ENCODE measurements at regions not wholly inside any gene's neighbourhood (a gene's known extent, or its start where the extent isn't known, plus 50 kb on each side); places are given as distances from the start of the nearest gene placed in this dataset.
"Not testable (repeated sequence)": the region's sequence is repeated elsewhere in the genome, so short reads cannot be mapped to it uniquely, and the experiment has no call there.

DNA sequence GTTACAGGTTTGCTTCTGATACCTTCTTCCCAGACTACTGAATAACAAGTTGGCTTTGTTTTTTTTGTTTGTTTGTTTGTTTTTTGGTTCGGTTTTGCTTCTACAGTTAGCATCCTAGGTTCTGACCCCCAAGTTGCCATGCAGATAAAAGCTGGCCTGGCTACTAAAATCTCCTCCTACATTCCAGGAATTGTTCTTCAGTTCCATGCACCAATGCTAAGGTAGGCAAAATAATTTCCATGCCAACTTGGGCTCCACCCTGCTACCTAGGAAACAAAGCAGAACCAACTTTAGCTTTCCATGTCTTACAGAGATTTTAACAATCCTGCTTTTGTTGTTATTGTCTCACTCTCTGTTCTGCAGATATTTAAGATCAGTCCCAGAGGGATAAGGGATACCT, 495.5 kb upstream of the SOX9 start:
- TF ChIP-seq POLR2AphosphoS5 (IDR thresholded peaks at IDR 0.05; ENCODE audit: low read depth, low read length) (no peak), SPI1 (IDR thresholded peaks at IDR 0.05; ENCODE audit: low read depth, low read length) (no peak), POLR2A (IDR thresholded peaks at IDR 0.05; ENCODE audit: low read depth, low read length) (no peak), TAF1 (IDR thresholded peaks at IDR 0.05; ENCODE audit: low read depth, low read length) (no peak), POU2F2 (IDR thresholded peaks at IDR 0.05; ENCODE audit: low read depth, low read length) (no peak), PAX5 (IDR thresholded peaks at IDR 0.05; ENCODE audit: insufficient read depth, low read length, severe bottlenecking) (no peak)
- DNase-seq (ENCODE audit: insufficient read length, low spot score) = no peak
- no peak for FAIRE-seq

DNA sequence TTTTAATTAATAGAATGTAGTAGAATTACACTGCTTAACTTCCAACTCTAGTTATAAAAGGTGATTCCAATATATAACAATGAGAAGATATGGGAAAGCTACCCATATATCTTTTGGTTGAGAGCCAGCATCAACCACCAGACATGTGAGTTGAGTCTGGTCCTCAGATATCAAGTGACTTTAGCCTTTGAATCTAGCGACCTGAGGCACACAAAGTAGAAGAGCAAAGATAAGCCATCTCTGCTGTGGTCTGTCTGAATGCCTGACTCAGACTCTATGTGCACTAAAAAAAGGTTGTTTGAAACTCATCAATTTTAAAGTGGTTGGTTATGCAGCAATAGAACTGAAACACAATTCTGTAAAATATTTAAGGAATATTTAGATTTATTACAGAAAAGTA, 492.5 kb upstream of the SOX9 start:
- FAIRE-seq (no peak), DNase-seq (ENCODE audit: insufficient read length, low spot score) (no peak)
- TF ChIP-seq POLR2A (IDR thresholded peaks at IDR 0.05; ENCODE audit: low read depth, low read length) = no peak

DNA sequence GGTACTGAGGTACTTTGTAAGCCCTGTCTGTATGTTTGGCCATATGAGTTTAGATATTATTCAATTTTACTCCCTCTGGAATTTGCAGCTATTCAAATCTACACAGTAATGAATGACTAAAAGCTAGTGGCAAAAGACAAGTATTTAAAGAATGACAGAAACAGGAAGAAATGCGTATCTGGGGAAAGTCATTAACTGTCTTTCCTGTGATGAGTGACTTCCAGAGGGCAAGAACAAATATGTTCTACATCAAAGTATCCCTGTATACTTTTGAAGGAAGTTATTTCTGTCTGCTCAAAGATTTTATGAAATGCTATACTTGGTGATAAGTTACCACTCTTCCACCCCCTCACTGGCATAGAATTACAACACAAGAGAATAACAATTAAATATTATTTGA, 489.3 kb upstream of the SOX9 start:
- FAIRE-seq (no peak), DNase-seq (ENCODE audit: insufficient read length, low spot score) (no peak)
- no peak for TF ChIP-seq POU2F2 (IDR thresholded peaks at IDR 0.05; ENCODE audit: low read depth, low read length)
- no peak for TF ChIP-seq SPI1 (IDR thresholded peaks at IDR 0.05; ENCODE audit: low read depth, low read length)
- no peak for TF ChIP-seq PAX5 (IDR thresholded peaks at IDR 0.05; ENCODE audit: insufficient read depth, low read length, severe bottlenecking)
- no peak for TF ChIP-seq POLR2AphosphoS5 (IDR thresholded peaks at IDR 0.05; ENCODE audit: low read depth, low read length)
- no peak for TF ChIP-seq TAF1 (IDR thresholded peaks at IDR 0.05; ENCODE audit: low read depth, low read length)

DNA sequence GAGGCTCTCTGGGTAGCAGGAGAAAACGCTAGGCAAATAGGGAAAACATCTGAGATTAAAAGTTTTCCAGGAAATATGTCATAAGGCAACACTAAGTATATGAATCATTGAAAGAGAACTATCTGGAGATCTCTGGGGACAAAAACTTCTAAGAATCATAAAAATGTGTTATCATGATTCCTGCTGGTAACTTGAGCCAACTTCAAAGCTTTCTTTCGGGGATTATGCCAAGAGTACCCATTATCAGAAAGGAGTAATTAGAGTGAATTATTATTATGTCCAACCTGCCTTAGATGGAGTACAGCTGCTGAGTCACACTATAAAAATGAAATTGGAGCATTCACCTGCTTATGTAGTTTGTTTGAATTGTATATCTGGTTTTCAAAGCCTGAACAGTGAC, 488.5 kb upstream of the SOX9 start:
- FAIRE-seq = no peak
- no peak for DNase-seq (ENCODE audit: insufficient read length, low spot score)
- no peak for TF ChIP-seq POLR2AphosphoS5 (IDR thresholded peaks at IDR 0.05; ENCODE audit: low read depth, low read length)
- no peak for TF ChIP-seq TAF1 (IDR thresholded peaks at IDR 0.05; ENCODE audit: low read depth, low read length)
- no peak for TF ChIP-seq POU2F2 (IDR thresholded peaks at IDR 0.05; ENCODE audit: low read depth, low read length)
- TF ChIP-seq PAX5 (IDR thresholded peaks at IDR 0.05; ENCODE audit: insufficient read depth, low read length, severe bottlenecking) = no peak
- no peak for TF ChIP-seq SPI1 (IDR thresholded peaks at IDR 0.05; ENCODE audit: low read depth, low read length)
- no peak for TF ChIP-seq POLR2A (IDR thresholded peaks at IDR 0.05; ENCODE audit: low read depth, low read length)

DNA sequence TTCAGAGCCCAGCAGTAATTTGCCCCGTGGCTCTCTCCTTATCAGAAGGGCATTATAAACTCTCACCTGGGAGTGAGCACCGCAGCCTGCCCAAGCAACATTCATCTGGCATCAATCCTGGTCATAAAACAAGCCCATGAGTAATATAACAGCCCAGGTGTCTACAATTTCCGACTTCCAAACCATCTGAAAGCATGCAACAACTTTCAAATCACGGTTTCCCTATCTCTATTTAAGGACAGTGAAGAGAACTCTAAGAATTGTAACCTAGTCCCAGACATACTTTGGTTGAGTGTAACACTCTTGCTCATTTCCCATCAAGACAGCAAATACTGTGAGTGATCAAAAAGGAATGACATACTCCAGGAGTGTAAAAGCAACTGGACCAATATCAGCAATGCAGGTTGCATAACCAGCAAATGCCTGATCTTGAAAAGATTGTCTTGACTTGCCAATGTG, 487.4 kb upstream of the SOX9 start:
- no peak for TF ChIP-seq PAX5 (IDR thresholded peaks at IDR 0.05; ENCODE audit: insufficient read depth, low read length, severe bottlenecking)
- TF ChIP-seq SPI1 (IDR thresholded peaks at IDR 0.05; ENCODE audit: low read depth, low read length) = no peak
- TF ChIP-seq POU2F2 (IDR thresholded peaks at IDR 0.05; ENCODE audit: low read depth, low read length) = no peak
- no peak for TF ChIP-seq POLR2AphosphoS5 (IDR thresholded peaks at IDR 0.05; ENCODE audit: low read depth, low read length)
- no peak for TF ChIP-seq TAF1 (IDR thresholded peaks at IDR 0.05; ENCODE audit: low read depth, low read length)
- TF ChIP-seq POLR2A (IDR thresholded peaks at IDR 0.05; ENCODE audit: low read depth, low read length) = no peak
- DNase-seq (ENCODE audit: insufficient read length, low spot score) (no peak), FAIRE-seq (no peak)

DNA sequence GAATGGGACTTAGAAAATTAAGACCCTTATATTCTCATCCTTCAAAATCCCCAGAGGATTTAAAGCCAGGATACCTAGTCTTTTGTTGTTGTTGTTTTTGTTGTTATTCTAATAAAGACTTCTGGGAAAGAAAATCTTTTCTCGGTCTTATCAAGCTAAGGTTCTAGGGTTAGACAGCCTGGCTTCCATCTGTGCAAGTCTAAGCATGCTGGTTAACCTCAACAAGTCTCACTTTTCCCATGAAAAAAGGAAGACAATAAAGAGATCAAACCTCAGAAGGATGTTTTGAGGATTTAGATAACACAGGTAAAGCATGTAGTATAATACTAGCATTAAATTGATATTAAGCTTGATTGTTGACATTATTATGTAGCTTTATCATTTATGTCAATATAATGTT, 486.4 kb upstream of the SOX9 start:
- no peak for FAIRE-seq
- no peak for DNase-seq (ENCODE audit: insufficient read length, low spot score)
- TF ChIP-seq POLR2A (IDR thresholded peaks at IDR 0.05; ENCODE audit: low read depth, low read length) (no peak), PAX5 (IDR thresholded peaks at IDR 0.05; ENCODE audit: insufficient read depth, low read length, severe bottlenecking) (no peak), TAF1 (IDR thresholded peaks at IDR 0.05; ENCODE audit: low read depth, low read length) (no peak), SPI1 (IDR thresholded peaks at IDR 0.05; ENCODE audit: low read depth, low read length) (no peak)

DNA sequence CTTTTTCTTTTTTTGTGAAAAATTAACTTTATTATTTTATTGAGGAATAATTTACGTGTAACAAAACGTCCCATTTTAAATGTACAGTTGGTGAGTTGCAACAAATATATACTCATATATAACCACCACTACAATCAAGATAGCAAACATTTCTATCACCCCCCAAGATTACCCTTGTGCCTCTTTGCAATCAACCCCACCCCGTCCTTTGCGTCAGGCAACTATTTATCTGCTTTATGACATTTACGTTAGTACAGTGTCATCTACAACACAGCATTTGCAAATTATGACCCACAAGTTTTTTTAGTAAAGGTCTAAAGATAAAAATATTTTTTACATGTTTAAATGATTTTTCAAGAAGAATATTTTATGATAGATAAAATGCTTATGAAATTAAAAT, 485.6 kb upstream of the SOX9 start:
- TF ChIP-seq POLR2AphosphoS5 (IDR thresholded peaks at IDR 0.05; ENCODE audit: low read depth, low read length) (no peak), POLR2A (IDR thresholded peaks at IDR 0.05; ENCODE audit: low read depth, low read length) (no peak), POU2F2 (IDR thresholded peaks at IDR 0.05; ENCODE audit: low read depth, low read length) (no peak), PAX5 (IDR thresholded peaks at IDR 0.05; ENCODE audit: insufficient read depth, low read length, severe bottlenecking) (no peak), SPI1 (IDR thresholded peaks at IDR 0.05; ENCODE audit: low read depth, low read length) (no peak), TAF1 (IDR thresholded peaks at IDR 0.05; ENCODE audit: low read depth, low read length) (no peak)
- FAIRE-seq (no peak), DNase-seq (ENCODE audit: insufficient read length, low spot score) (no peak)

DNA sequence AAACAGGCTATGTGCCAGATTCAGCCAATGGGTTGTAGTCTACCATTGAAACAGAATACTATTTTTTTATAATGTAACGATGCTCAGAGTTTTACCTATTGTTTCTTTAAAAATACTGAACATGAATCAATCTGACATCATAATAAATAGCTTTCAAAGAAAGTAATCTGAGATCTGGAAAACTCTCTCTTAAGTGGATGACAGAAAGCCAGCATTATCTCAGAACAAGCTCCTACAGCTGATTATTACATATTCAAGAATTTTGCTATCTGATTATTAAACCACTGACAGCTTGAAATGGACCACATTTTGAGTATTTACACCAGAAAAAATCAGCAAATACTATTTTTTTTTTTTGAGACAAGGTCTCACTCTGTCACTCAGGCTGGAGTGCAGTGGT, 484.2 kb upstream of the SOX9 start:
- no peak for DNase-seq (ENCODE audit: insufficient read length, low spot score)
- TF ChIP-seq SPI1 (IDR thresholded peaks at IDR 0.05; ENCODE audit: low read depth, low read length) (no peak), POU2F2 (IDR thresholded peaks at IDR 0.05; ENCODE audit: low read depth, low read length) (no peak), POLR2A (IDR thresholded peaks at IDR 0.05; ENCODE audit: low read depth, low read length) (no peak), TAF1 (IDR thresholded peaks at IDR 0.05; ENCODE audit: low read depth, low read length) (no peak), PAX5 (IDR thresholded peaks at IDR 0.05; ENCODE audit: insufficient read depth, low read length, severe bottlenecking) (no peak), POLR2AphosphoS5 (IDR thresholded peaks at IDR 0.05; ENCODE audit: low read depth, low read length) (no peak)
- no peak for FAIRE-seq

DNA sequence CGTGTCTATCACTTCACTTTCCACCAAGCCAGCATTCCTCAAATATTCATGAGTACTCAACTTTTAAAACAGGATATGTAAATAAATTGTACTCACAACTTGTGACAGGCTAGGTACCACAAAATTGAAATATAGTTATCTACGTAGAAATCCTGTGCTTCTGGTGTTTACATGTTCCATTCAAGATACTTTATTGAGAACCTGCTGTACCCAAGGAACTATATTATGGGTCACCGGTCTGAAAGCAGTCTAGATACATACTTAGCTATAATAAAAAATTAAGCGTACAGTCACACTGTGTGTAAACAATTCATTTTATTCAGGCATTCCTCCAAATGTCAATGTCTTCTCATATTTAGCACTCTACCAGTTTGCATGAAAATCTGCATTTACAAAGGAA, 482.2 kb upstream of the SOX9 start:
- FAIRE-seq = no peak
- DNase-seq (ENCODE audit: insufficient read length, low spot score) = no peak
- TF ChIP-seq POLR2A (IDR thresholded peaks at IDR 0.05; ENCODE audit: low read depth, low read length) (no peak), POU2F2 (IDR thresholded peaks at IDR 0.05; ENCODE audit: low read depth, low read length) (no peak), POLR2AphosphoS5 (IDR thresholded peaks at IDR 0.05; ENCODE audit: low read depth, low read length) (no peak), PAX5 (IDR thresholded peaks at IDR 0.05; ENCODE audit: insufficient read depth, low read length, severe bottlenecking) (no peak), TAF1 (IDR thresholded peaks at IDR 0.05; ENCODE audit: low read depth, low read length) (no peak), SPI1 (IDR thresholded peaks at IDR 0.05; ENCODE audit: low read depth, low read length) (no peak)

DNA sequence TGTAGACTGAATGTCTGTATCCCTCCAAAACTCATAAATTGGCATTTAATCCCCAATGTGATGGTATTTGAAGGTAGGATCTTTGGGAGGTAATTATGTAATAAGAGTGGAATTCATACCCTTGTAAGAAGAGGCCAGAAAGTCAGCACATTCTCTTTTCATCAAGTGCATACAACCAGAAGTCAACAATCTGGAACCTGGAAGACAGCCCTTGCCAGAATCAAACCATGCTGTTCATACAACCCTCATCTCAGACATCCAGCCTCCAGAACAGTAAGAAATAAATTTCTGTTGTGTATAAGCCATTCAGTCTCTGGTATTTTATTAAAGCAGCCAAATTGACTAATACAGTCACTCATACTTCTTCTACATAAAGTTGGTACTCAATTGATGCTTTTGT, 481.0 kb upstream of the SOX9 start:
- TF ChIP-seq POU2F2 (IDR thresholded peaks at IDR 0.05; ENCODE audit: low read depth, low read length) = no peak
- TF ChIP-seq TAF1 (IDR thresholded peaks at IDR 0.05; ENCODE audit: low read depth, low read length) = no peak
- no peak for TF ChIP-seq SPI1 (IDR thresholded peaks at IDR 0.05; ENCODE audit: low read depth, low read length)
- no peak for TF ChIP-seq POLR2A (IDR thresholded peaks at IDR 0.05; ENCODE audit: low read depth, low read length)
- TF ChIP-seq PAX5 (IDR thresholded peaks at IDR 0.05; ENCODE audit: insufficient read depth, low read length, severe bottlenecking) = no peak
- TF ChIP-seq POLR2AphosphoS5 (IDR thresholded peaks at IDR 0.05; ENCODE audit: low read depth, low read length) = no peak
- FAIRE-seq = no peak
- no peak for DNase-seq (ENCODE audit: insufficient read length, low spot score)

DNA sequence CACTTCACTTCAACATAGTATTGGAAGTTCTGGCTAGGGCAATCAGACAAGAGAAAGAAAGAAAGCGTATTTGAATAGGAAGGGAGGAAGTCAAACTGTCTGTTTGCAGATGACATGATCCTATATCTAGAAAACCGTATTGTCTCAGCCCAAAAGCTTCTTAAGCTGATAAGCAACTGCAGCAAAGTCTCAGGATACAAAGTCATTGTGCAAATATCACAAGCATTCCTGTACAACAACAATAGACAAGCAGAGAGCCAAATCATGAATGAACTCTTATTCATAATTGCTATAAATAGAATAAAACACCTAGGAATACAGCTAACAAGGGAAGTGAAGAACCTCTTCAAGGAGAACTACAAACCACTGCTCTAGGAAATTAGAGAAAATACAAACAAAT, 473.9 kb upstream of the SOX9 start:
- not testable (repeated sequence) for FAIRE-seq; DNase-seq (ENCODE audit: insufficient read length, low spot score)

DNA sequence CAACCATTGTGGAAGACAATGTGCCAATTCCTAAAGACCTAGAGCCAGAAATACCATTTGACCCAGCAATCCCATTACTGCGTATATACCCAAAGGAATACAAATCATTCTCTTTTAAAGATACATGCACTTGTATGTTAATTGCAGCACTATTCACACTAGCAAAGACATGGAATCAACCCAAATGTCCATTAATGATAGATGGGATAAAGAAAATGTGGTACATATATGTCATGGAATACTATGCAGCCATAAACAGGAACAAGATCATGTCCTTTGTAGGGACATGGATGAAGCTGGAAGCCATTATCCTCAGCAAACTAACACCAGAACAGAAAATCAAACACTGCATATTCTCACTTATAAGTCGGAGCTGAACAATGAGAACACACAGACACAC, 472.5 kb upstream of the SOX9 start:
- not testable (repeated sequence) for DNase-seq (ENCODE audit: insufficient read length, low spot score); FAIRE-seq
